ENCODE measurements at regions not wholly inside any gene's neighbourhood (a gene's known extent, or its start where the extent isn't known, plus 50 kb on each side); places are given as distances from the start of the nearest gene placed in this dataset.
A peak's percentile ranks its signal among the peaks of the same experiment; 100 is the strongest.

GRCh38 chr7:22565315-22565811, 65.4 kb upstream of the STEAP1B start:
- H3K4me1 Mint-ChIP-seq (ENCODE audit: low read depth, unreplicated experiment), result peaks cover 44% of the 10 kb centered on the region
- no peak for TF ChIP-seq CTCF (IDR thresholded peaks at IDR 0.05; ENCODE audit: insufficient read depth in 1 of 2, low read depth in 1 of 2, low read length in 1 of 2, severe bottlenecking in 1 of 2, unreplicated experiment in 1 of 2)
- no TSS peak for BruUV-seq (replicated peaks)
- intact Hi-C loops (cut with micrococcal nuclease; ENCODE audit: unreplicated experiment), result no loop called here
- H3K36me3 ChIP-seq (ENCODE audit: control insufficient read depth, insufficient read depth, low read length), result no peaks in the 10 kb centered on the region
- H3K4me3 ChIP-seq (ENCODE audit: low read depth, low read length), result no peak overlapping the region
- H3K9me3 ChIP-seq, result no peaks in the 10 kb centered on the region
- no peaks in the 10 kb centered on the region for H3K9me3 Mint-ChIP-seq (ENCODE audit: unreplicated experiment)
- POLR2A ChIA-PET, result interaction anchor here (0.6 kb wide), 1 partner anchor 303 kb away, joined by 5 read pairs; no protein-coding TSS in a partner anchor
- peak overlapping the region; percentile 36 for H3K4me3 Mint-ChIP-seq (ENCODE audit: unreplicated experiment)
- H3K27me3 Mint-ChIP-seq (ENCODE audit: insufficient read depth, unreplicated experiment), result no peaks in the 10 kb centered on the region
- CTCF ChIA-PET, result interaction anchor here (0.6 kb wide), 1 partner anchor 107 kb away, joined by 4 read pairs; no protein-coding TSS in a partner anchor
- H3K27me3 ChIP-seq (replicated peaks; ENCODE audit: control insufficient read depth, insufficient read depth, low read length), result no peaks in the 10 kb centered on the region
- H3K4me1 ChIP-seq, result peaks cover 50% of the 10 kb centered on the region
- H3K27ac Mint-ChIP-seq (ENCODE audit: unreplicated experiment), result peak overlapping the region; percentile 82
- DNase-seq, result no peak
- peaks cover 18% of the 10 kb centered on the region for H3K36me3 Mint-ChIP-seq (ENCODE audit: insufficient read depth, unreplicated experiment)

- ChIA-PET CTCF (no interaction called here), POLR2A (no interaction called here)
- no peak overlapping the region for H3K4me3 ChIP-seq (ENCODE audit: low read depth, low read length)
- peaks cover 16% of the 10 kb centered on the region for H3K36me3 Mint-ChIP-seq (ENCODE audit: insufficient read depth, unreplicated experiment)
- BruUV-seq (replicated peaks), result no TSS peak
- H3K9me3 ChIP-seq, result no peaks in the 10 kb centered on the region
- no peaks in the 10 kb centered on the region for H3K27me3 Mint-ChIP-seq (ENCODE audit: insufficient read depth, unreplicated experiment)
- no peak for DNase-seq
- H3K27me3 ChIP-seq (replicated peaks; ENCODE audit: control insufficient read depth, insufficient read depth, low read length), result no peaks in the 10 kb centered on the region
- H3K4me3 Mint-ChIP-seq (ENCODE audit: unreplicated experiment), result peak overlapping the region; percentile 68
- peaks cover 53% of the 10 kb centered on the region for H3K4me1 ChIP-seq
- peak overlapping the region; percentile 51 for H3K27ac Mint-ChIP-seq (ENCODE audit: unreplicated experiment)
- H3K36me3 ChIP-seq (ENCODE audit: control insufficient read depth, insufficient read depth, low read length), result no peaks in the 10 kb centered on the region
- H3K4me1 Mint-ChIP-seq (ENCODE audit: low read depth, unreplicated experiment), result peaks cover 44% of the 10 kb centered on the region
- intact Hi-C loops (cut with micrococcal nuclease; ENCODE audit: unreplicated experiment), result loop anchor here (5.0 kb wide), 1 partner anchor 223 kb away; no protein-coding TSS in a partner anchor
- H3K9me3 Mint-ChIP-seq (ENCODE audit: unreplicated experiment), result no peaks in the 10 kb centered on the region
- no peak for TF ChIP-seq CTCF (IDR thresholded peaks at IDR 0.05; ENCODE audit: insufficient read depth in 1 of 2, low read depth in 1 of 2, low read length in 1 of 2, severe bottlenecking in 1 of 2, unreplicated experiment in 1 of 2)
Measured at GRCh38 chr7:22564511-22565045, 64.6 kb upstream of the STEAP1B start.

- Histone ChIP-seq H3K4me3 (ENCODE audit: low read depth, low read length) (peak overlapping the region; percentile 38), H3K9me3 (no peaks in the 10 kb centered on the region), H3K36me3 (ENCODE audit: control insufficient read depth, insufficient read depth, low read length) (no peaks in the 10 kb centered on the region), H3K27me3 (replicated peaks; ENCODE audit: control insufficient read depth, insufficient read depth, low read length) (no peaks in the 10 kb centered on the region), H3K4me1 (peaks cover 53% of the 10 kb centered on the region)
- BruUV-seq (replicated peaks), result TSS peak; percentile 48
- Mint-ChIP-seq H3K9me3 (ENCODE audit: unreplicated experiment) (no peaks in the 10 kb centered on the region), H3K4me1 (ENCODE audit: low read depth, unreplicated experiment) (peaks cover 44% of the 10 kb centered on the region), H3K27ac (ENCODE audit: unreplicated experiment) (peak overlapping the region; percentile 51), H3K36me3 (ENCODE audit: insufficient read depth, unreplicated experiment) (peaks cover 16% of the 10 kb centered on the region), H3K4me3 (ENCODE audit: unreplicated experiment) (peak overlapping the region; percentile 68), H3K27me3 (ENCODE audit: insufficient read depth, unreplicated experiment) (no peaks in the 10 kb centered on the region)
- intact Hi-C loops (cut with micrococcal nuclease; ENCODE audit: unreplicated experiment), result loop anchor here (1.0 to 5.0 kb wide), 3 partner anchors 10 to 224 kb away; no protein-coding TSS in a partner anchor
- ChIA-PET CTCF (interaction anchor here (0.6 to 6.6 kb wide), 7 partner anchors 9 to 219 kb away, joined by 3 to 95 read pairs (median 5); partner anchors contain the start of gene IL6), POLR2A (interaction anchor here (0.5 to 0.6 kb wide), 2 partner anchors 87 to 163 kb away, joined by 3 read pairs; no protein-coding TSS in a partner anchor)
- DNase-seq, result peak in 1 of 2 experiments; percentile 55
- TF ChIP-seq CTCF (IDR thresholded peaks at IDR 0.05; ENCODE audit: insufficient read depth in 1 of 2, low read depth in 1 of 2, low read length in 1 of 2, severe bottlenecking in 1 of 2, unreplicated experiment in 1 of 2), result no peak
Measured at GRCh38 chr7:22563621-22564241, 63.7 kb upstream of the STEAP1B start.

Data from Caco-2 (cell line).